HepG2 (cell line): ENCODE measurements at regions not wholly inside any gene's neighbourhood (a gene's known extent, or its start where the extent isn't known, plus 50 kb on each side); places are given as distances from the start of the nearest gene placed in this dataset.
"Not testable (repeated sequence)": the region's sequence is repeated elsewhere in the genome, so short reads cannot be mapped to it uniquely, and the experiment has no call there.

Source experiments
- CEBPZ ChIP-seq: IDR thresholded peaks from 2 replicates; pipeline ENCODE4 v1.6.1; 2012; ENCODE audit warnings: low read length, improper control_type of control experiment
- CTCF ChIP-seq: sonication (generic); formaldehyde crosslinking; IDR thresholded peaks from 2 replicates; pipeline ENCODE4 v1.5.0; 2020; ENCODE audit warnings: mild to moderate bottlenecking, missing genetic modification reagents, moderate library complexity
- ESRRA ChIP-seq: sonication (generic); formaldehyde crosslinking; IDR thresholded peaks from 2 replicates; pipeline ENCODE4 v1.5.1; 2020; ENCODE audit warnings: mild to moderate bottlenecking, low read depth, missing genetic modification reagents
- MXI1 ChIP-seq: IDR thresholded peaks from 3 replicates; pipeline ENCODE4 v1.6.1; 2012; ENCODE audit warnings: low read depth, low read length, inconsistent platforms, borderline replicate concordance
- NFATC3 ChIP-seq: sonication (generic); formaldehyde crosslinking; IDR thresholded peaks from 2 replicates; pipeline ENCODE4 v1.5.1; 2020; ENCODE audit warnings: mild to moderate bottlenecking, missing genetic modification reagents
- NFKB2 ChIP-seq: sonication (generic); formaldehyde crosslinking; IDR thresholded peaks from 2 replicates; pipeline ENCODE4 v1.4.0; 2020; ENCODE audit warnings: missing genetic modification reagents, borderline replicate concordance
- POLR2A ChIP-seq, 2 experiments: IDR thresholded peaks; 2 replicates each; pipeline ENCODE4 v1.6.1; 2011; ENCODE audit warnings: low read depth in 2 of 2, low read length in 2 of 2, mild to moderate bottlenecking in 1 of 2, moderate library complexity in 1 of 2; ENCODE audit not compliant: insufficient read depth in 1 of 2
- PRDM10 ChIP-seq: sonication (generic); formaldehyde crosslinking; IDR thresholded peaks from 2 replicates; pipeline ENCODE4 v1.4.0; 2020; ENCODE audit warnings: low read depth, missing genetic modification reagents
- RAD21 ChIP-seq: fragments of 450-650 bp; formaldehyde crosslinking; IDR thresholded peaks from 2 replicates; pipeline ENCODE4 v1.5.0; 2020; ENCODE audit warnings: mild to moderate bottlenecking
- SIX1 ChIP-seq: sonication (generic); formaldehyde crosslinking; IDR thresholded peaks from 2 replicates; pipeline ENCODE4 v1.4.0; 2020; ENCODE audit warnings: missing genetic modification reagents, borderline replicate concordance
- YY1 ChIP-seq: IDR thresholded peaks from 2 replicates; pipeline ENCODE4 v1.6.1; 2011; ENCODE audit warnings: low read length, low read depth, moderate library complexity, mild to moderate bottlenecking; ENCODE audit not compliant: insufficient read depth, insufficient replicate concordance
- ZFP36L1 ChIP-seq: sonication (generic); formaldehyde crosslinking; IDR thresholded peaks from 2 replicates; pipeline ENCODE4 v1.8.0; 2022; ENCODE audit warnings: mild to moderate bottlenecking, missing genetic modification reagents, moderate library complexity
- ZFP90 ChIP-seq: sonication (generic); formaldehyde crosslinking; IDR thresholded peaks from 2 replicates; pipeline ENCODE4 v1.8.0; 2022; ENCODE audit warnings: missing genetic modification reagents, mild to moderate bottlenecking, inconsistent platforms, borderline replicate concordance
- ZNF24 ChIP-seq: fragments of 450-650 bp; IDR thresholded peaks from 2 replicates; pipeline ENCODE4 v1.6.1; 2017; ENCODE audit warnings: antibody characterized with exemption, mild to moderate bottlenecking

- TF ChIP-seq MXI1; RAD21 (CRISPR knock-in tag); CTCF (CRISPR knock-in tag); ZFP36L1 (CRISPR knock-in tag); PRDM10 (CRISPR knock-in tag); CEBPZ; SIX1 (CRISPR knock-in tag); NFATC3; POLR2A (IDR thresholded peaks at IDR 0.05; ENCODE audit: insufficient read depth in 1 of 2, low read depth in 2 of 2, low read length in 2 of 2); ZNF24; YY1; ZFP90 (CRISPR knock-in tag); ESRRA (CRISPR knock-in tag); NFKB2 (CRISPR knock-in tag): not testable (repeated sequence)
Observed at GRCh38 chr14:29414931-29415330, 512.7 kb downstream of the PRKD1 start.
